ENCODE measurements at regions not wholly inside any gene's neighbourhood (a gene's known extent, or its start where the extent isn't known, plus 50 kb on each side); places are given as distances from the start of the nearest gene placed in this dataset.
A peak's percentile ranks its signal among the peaks of the same experiment; 100 is the strongest.
"Not testable (repeated sequence)": the region's sequence is repeated elsewhere in the genome, so short reads cannot be mapped to it uniquely, and the experiment has no call there.

GRCh38 chrX:37509349-37509748 is 62.1 kb upstream of the LANCL3 start:
- no peak for FAIRE-seq
- no peak for DNase-seq (ENCODE audit: insufficient read length, low spot score)

GRCh38 chrX:37516512-37516911 is 54.9 kb upstream of the LANCL3 start:
- not testable (repeated sequence) for FAIRE-seq; DNase-seq (ENCODE audit: insufficient read length, low spot score)

- not testable (repeated sequence) for FAIRE-seq; DNase-seq (ENCODE audit: insufficient read length, low spot score)
These were observed 52.2 kb upstream of the LANCL3 start for GRCh38 chrX:37519261-37519660.

GRCh38 chrX:37520860-37521450 is 50.5 kb upstream of the LANCL3 start:
- DNase-seq (ENCODE audit: insufficient read length, low spot score), result not testable (repeated sequence)
- peak; percentile 70 for FAIRE-seq

Data from HTR-8/SVneo (cell line).